HG02759 (cell line): ENCODE measurements at regions not wholly inside any gene's neighbourhood (a gene's known extent, or its start where the extent isn't known, plus 50 kb on each side); places are given as distances from the start of the nearest gene placed in this dataset.

Experiments
- ATAC-seq: cut with Tn5 transposase; IDR thresholded peaks from one replicate; pipeline ENCODE4 v1.9.1; 2021; ENCODE audit warnings: mild to moderate bottlenecking, moderate library complexity; ENCODE audit not compliant: unreplicated experiment

DNA sequence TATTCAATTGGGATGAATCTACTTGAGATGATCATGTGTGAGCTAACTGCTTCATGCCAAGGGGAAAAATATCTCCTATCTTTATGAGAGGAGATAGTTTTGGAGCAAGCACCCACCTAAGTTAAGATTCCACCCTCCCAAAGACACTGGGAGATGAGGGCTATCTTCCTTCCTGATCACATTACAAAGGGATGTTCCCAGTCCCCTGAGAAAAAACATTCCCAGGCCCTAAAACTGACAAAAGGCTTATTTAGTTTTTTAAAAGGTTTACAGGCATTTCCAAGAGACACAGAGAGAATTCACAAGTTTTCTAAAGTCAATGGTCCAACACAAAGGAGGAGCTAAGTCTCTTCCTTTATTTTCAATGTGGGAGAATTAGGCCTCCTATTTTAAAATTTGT lies 401.5 kb downstream of the FBXO15 start:
- no peak for ATAC-seq

- ATAC-seq = no peak
These were observed 404.7 kb downstream of the FBXO15 start for GRCh38 chr18:73742957-73743356.

GRCh38 chr18:73741946-73742345 lies 405.7 kb downstream of the FBXO15 start:
- ATAC-seq = no peak

DNA sequence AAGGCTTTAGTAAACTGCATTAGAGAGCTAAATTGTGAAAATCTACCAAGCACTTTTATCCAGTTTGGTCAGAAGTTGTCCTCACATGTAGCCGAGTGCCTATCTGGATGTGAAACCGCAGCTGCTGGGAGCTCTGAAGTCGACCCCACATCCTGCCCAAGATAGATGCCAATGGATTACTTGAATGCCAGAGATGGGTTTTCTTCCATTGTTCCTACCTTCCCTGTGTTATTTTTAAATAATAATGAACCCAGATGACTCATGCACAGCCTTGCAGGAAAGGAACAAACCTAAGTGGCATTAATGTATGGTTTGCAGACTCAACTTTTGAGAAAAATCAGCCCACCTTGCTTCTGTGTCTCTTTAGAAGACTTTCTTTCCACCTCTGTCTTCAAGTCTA lies 408.5 kb downstream of the FBXO15 start:
- ATAC-seq = no peak

GRCh38 chr18:73737990-73738389 lies 409.6 kb downstream of the FBXO15 start:
- no peak for ATAC-seq

DNA sequence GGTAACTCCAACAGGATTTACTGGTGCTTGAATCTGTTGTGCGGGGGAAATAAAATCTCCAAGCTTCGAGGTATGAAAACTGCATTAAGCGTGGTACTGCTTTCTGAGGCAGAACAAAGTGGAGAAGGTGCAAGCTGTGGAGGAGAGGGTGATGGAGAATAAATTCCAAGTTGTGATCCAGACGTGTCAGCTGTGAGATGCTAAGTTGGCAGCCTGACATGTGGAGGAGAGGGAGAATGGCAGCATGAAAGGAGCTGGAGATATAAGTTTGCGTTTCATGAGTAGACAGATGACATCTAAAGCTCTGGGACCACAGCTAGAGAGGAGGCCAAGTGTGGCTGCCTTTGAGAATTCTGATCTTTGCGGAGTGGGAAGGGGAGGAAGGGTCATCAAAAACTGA lies 411.8 kb downstream of the FBXO15 start:
- no peak for ATAC-seq

DNA sequence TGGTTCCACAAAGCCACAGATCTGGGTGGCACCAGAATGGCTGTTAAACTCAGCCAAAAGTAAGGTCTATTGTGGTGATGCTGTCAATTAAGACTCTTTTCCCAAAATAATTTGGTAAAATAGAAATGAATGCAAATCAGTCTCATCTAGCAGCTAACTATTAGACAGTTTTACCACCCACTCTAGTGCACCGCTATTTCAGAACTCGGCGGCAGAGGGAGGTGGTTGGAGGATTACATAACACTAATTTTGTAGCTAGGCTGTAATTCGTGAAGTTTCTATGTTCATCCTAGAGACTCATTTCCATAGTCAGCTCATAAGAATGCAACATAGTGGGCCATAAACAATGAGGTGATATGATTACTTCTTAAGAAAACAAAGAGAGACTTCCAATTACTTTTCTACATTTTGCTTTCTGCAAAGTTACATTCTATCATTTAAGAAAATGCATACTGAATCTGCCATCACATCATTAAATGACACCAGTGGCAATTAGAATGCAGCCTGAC lies 413.8 kb downstream of the FBXO15 start:
- no peak for ATAC-seq

DNA sequence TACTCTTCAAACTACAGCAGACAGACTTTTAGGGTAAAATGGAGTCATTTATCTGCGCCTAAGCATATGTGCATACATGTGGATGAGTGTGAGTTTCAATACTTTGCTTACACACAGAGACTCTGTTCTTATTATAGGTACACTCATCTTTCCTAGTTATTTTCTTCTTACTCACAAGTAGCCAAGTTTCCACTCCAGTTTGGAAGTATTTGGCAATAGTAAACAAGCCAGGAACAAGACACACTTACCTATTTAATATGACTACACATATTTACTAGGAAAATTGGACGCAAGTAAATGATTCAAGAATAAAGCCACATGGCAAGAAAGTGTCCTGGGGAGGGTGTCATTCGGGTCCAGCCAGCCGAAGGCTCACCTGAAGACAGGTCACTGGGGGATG lies 414.3 kb downstream of the FBXO15 start:
- ATAC-seq = no peak

GRCh38 chr18:73728657-73729056 lies 419.0 kb downstream of the FBXO15 start:
- ATAC-seq = no peak

DNA sequence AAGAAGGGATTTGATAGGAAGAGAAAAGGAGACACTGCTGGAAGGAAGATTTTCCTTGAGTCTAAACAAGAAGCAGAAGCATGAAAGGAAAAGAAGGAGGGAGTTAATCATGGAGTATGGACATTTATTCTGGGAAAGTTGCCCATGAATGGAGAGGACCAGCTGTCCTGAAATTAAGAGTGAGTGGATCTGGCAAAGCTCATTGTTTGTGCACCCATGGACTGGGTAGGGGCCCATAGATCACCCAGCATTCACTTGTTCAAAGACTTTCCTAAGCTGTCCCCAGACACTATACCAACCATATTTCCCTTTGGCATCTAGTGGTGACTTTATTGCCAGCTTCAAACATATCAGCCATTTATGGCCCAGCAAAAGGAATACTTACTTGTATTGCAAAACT lies 422.7 kb downstream of the FBXO15 start:
- no peak for ATAC-seq

GRCh38 chr18:73719611-73720010 lies 428.0 kb downstream of the FBXO15 start:
- ATAC-seq = no peak

DNA sequence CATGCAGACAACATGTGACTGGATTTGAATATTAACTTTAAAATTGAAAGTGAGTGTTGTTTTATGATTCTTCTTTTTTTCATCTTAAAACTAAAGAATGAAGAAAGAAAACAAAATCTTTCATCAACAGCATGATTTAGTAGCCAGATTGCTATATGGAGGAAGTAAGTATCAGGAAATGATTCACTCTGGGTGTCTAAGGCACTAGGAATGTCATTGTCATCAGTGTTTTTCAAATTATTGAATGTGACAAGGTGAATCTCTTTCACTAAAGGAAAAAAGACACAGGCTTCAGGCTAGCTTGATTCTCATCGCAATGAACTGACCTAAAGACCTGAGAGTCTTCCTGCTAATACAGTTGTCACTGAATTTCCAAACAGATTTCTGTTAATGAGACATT lies 430.1 kb downstream of the FBXO15 start:
- no peak for ATAC-seq

- no peak for ATAC-seq
These were observed 432.4 kb downstream of the FBXO15 start for GRCh38 chr18:73715210-73715670.

DNA sequence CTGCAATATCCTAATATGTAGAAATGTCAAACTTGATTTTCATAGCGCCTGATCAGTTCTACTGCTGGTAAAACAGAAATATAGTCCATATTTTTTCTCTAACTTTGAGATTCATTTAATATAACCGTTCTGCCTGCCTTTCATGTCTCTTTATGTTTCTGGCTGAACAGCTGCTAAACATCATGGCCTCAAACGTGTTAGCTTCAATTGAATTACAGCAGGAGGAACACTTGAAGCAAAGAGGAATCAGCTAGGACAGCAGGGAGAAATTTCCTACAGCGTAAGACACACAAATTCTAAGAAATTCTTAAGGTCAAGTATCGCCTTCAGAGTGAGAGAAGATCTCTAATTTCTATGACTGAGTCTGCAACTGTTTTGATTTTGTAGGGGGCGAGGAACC lies 433.2 kb downstream of the FBXO15 start:
- no peak for ATAC-seq

- no peak for ATAC-seq
These were observed 436.4 kb downstream of the FBXO15 start for GRCh38 chr18:73711256-73711655.

GRCh38 chr18:73708591-73708990 lies 439.0 kb downstream of the FBXO15 start:
- ATAC-seq = no peak

- ATAC-seq = no peak
These were observed 440.6 kb downstream of the FBXO15 start for GRCh38 chr18:73707035-73707434.

DNA sequence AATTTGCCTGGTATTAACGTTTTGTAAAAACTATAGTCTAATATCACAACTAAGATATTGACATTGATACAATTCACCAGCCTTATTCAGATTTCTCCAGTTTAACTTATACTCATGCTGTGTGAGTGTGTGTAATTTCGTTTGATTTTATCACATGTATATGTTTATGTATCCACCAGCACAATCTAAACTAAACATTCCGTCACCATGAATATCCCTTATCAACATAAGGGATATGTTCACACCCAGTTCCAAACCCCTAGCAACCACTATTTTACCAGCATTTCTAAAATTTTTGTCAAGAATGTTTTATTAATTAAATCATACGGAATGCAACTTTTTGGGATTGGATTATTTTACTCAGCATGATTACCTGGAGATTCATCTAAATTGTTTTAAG lies 450.3 kb downstream of the FBXO15 start:
- ATAC-seq = no peak

DNA sequence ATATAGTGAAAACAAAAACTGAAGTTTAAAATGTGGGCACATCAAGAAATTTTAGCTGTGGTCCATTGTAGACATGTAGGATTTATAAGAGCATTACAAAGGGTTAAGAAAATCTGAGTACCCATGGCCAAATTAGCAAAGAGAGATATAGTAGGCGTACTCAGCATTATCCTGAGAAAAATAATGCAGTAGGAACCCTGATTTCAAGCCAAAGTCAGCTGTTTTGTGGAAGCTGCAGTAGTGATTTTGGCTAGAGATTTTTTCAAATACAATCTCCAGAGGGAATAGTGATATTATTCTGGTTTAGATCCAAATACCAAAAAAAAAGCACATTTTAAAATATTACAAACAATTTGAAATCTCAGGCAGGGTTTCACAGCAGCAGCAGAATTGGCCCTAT lies 450.9 kb downstream of the FBXO15 start:
- no peak for ATAC-seq

GRCh38 chr18:73696171-73696570 lies 451.5 kb downstream of the FBXO15 start:
- ATAC-seq = no peak

DNA sequence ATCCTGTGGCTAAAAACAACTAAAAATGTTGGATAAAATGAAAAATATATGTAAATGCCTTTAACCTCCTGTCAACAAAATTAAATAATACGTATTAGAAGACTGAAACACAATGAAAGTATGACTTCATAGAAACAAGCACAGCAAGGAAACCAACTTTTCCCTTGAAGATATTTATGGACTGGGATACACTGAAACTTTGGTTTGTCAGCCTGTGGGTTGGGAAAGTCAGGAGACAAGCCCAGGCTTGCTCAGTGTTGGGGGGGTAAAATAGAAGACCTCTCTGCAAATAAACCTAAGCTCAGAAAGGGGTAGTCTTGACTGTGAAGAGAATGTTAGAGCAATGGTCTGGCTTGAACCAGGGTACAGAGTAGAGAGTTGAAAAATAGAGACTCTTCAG lies 454.5 kb downstream of the FBXO15 start:
- ATAC-seq = no peak

- ATAC-seq = no peak
These were observed 456.0 kb downstream of the FBXO15 start for GRCh38 chr18:73691624-73692023.

DNA sequence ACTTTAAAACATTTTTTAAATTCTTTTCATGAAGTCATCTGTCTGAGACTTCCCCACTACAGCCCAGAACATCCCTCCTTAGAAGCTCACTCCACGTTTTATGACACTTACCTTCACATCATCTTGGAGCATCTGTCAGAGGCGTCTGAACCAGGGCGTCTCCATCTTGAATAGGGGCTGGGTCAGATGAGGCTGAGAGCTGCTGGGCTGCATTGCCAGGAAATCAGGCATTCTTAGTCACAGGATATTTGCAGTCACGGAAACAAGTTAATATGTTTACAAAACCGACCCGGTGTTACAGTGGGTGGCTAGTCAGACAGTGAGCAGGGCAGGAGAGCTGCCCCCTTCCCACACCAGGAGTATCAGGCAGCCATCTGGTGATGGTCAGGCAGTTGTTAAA lies 456.5 kb downstream of the FBXO15 start:
- no peak for ATAC-seq

DNA sequence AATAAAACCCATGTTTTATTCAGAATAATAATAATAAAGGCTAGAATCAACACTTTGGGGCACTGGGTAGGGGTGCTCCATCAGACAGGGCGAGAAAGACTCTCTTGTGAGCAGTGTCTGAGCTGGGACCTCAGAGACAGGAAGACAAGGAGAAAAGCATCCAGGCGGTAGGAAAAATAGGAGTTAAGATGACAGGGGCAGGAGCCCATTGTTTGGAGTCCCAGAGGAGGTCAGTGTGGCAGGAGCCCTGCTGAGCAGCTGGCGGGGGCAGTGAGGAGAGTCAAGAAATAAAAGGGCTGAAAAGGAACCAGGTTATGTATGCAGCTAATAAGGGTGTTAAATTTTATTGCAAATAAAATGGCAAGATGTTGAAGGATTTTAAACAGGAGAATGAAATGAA lies 457.4 kb downstream of the FBXO15 start:
- ATAC-seq = no peak
